Thoracic aorta (tissue), 2 donors: ENCODE measurements at regions not wholly inside any gene's neighbourhood (a gene's known extent, or its start where the extent isn't known, plus 50 kb on each side); places are given as distances from the start of the nearest gene placed in this dataset.
"Not testable (repeated sequence)": the region's sequence is repeated elsewhere in the genome, so short reads cannot be mapped to it uniquely, and the experiment has no call there.

Experiments used
- ATAC-seq: fragments of 150-250 bp; one replicate; pipeline ENCODE4 v1.8.0; 2017; ENCODE audit warnings: low read depth; ENCODE audit not compliant: insufficient number of reproducible peaks, low FRiP score
- DNase-seq: peaks from one replicate; pipeline ENCODE4 v3.0.0-alpha.2; 2020; ENCODE audit warnings: low spot score
- H3K27ac ChIP-seq, 2 donors: fragments of 200-600 bp; sonication (generic); 1 replicate in 1 of 2; 2 replicates in 1 of 2; pipeline ENCODE4 v1.5.1; 2016; ENCODE audit warnings: mild to moderate bottlenecking in 2 of 2, moderate library complexity in 2 of 2
- H3K27me3 ChIP-seq: fragments of 200-600 bp; sonication (generic); replicated peaks from 2 replicates; pipeline ENCODE4 v1.6.0; 2016; ENCODE audit warnings: mild to moderate bottlenecking; ENCODE audit not compliant: insufficient read depth
- H3K36me3 ChIP-seq: fragments of 200-600 bp; sonication (generic); one replicate; pipeline ENCODE4 v1.5.1; 2016
- H3K4me1 ChIP-seq, 2 donors: fragments of 200-600 bp; sonication (generic); 1 replicate in 1 of 2; 2 replicates in 1 of 2; pipeline versions ENCODE4 v1.5.1 to v1.6.0; 2016; ENCODE audit warnings: low read depth in 2 of 2, mild to moderate bottlenecking in 1 of 2; ENCODE audit not compliant: control insufficient read depth in 1 of 2
- H3K4me3 ChIP-seq: fragments of 200-600 bp; sonication (generic); 2 replicates; pipeline ENCODE4 v1.5.1; 2016; ENCODE audit warnings: mild to moderate bottlenecking
- H3K9me3 ChIP-seq: fragments of 200-600 bp; sonication (generic); 2 replicates; pipeline ENCODE4 v1.5.1; 2016
- CTCF ChIP-seq: fragments of 200-600 bp; sonication (generic); IDR thresholded peaks from one replicate; pipeline ENCODE4 v1.5.1; 2019; ENCODE audit warnings: antibody characterized with exemption

- Histone ChIP-seq H3K27ac (no peak overlapping the region), H3K36me3 (no peaks in the 10 kb centered on the region), H3K9me3 (no peaks in the 10 kb centered on the region), H3K27me3 (no peaks in the 10 kb centered on the region), H3K4me1 (peaks cover 12% of the 10 kb centered on the region in 2 donors), H3K4me3 (peak overlapping the region; percentile 20)
- TF ChIP-seq CTCF, result no peak
- DNase-seq (no peak), ATAC-seq (no peak)
Measured at GRCh38 chr3:194189243-194189791, 53.4 kb downstream of the HES1 start.

GRCh38 chr3:194191850-194192249 is 55.9 kb downstream of the HES1 start:
- not testable (repeated sequence) for H3K36me3 ChIP-seq, ATAC-seq, H3K4me3 ChIP-seq, H3K27me3 ChIP-seq, H3K9me3 ChIP-seq, DNase-seq, H3K27ac ChIP-seq
- H3K4me1 ChIP-seq, result peaks cover 12% of the 10 kb centered on the region in 2 donors

DNA sequence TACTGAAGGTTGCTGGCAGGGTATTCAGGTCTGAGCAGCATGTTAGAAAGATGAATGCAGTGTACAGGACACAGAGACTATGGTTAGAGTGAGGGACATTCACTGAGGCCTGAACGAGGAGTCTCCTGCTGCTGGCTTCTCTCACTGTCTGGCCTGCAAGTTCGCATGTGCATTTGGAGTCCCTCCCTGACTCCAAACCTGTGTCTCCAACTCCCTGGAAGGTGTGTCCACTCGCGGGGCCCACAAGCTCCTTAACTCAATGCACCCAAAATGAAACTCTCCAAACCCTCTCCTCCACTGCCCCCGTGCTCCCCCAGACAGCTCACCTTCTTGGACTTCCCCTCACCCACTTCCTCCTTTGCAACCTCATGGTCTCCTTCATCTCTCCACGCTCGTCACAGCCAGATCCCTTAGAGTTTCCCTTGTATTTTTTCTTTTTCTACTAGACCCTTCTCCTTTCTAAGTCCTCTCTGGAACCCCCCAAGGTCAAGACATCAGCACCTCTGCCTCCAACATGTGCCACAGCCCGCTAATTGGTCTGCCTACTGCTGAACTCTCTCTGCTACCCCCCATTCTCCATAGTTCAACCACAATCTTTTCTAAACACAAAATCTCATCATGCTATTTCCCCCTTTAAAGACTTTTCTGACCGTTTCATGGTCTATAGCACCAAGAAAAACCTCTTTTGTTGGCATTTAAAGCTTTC is 58.3 kb downstream of the HES1 start:
- no peak for DNase-seq
- no peaks in the 10 kb centered on the region for H3K36me3 ChIP-seq
- ATAC-seq, result no peak
- H3K27me3 ChIP-seq, result no peaks in the 10 kb centered on the region
- no peak overlapping the region for H3K4me3 ChIP-seq
- TF ChIP-seq CTCF, result no peak
- no peak overlapping the region for H3K27ac ChIP-seq
- peaks cover 5% of the 10 kb centered on the region in 2 donors for H3K4me1 ChIP-seq
- no peaks in the 10 kb centered on the region for H3K9me3 ChIP-seq

DNA sequence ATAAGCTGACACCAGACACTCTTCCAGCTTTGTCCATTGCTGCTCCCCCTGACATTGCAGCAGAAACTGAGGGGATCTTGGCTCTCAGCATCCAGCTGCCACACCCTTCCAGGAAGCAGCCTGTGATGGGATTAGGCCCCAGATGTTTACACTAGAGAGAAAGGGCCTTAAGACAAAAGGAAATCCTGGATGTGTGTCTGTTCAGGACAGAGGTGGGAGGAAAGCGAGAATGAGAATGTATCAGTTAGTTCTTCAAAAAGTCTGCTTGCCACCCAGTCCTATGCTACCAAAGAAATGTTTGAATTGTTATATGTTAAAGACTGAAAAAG is 58.8 kb downstream of the HES1 start:
- peaks cover 0 to under 1% of the 10 kb centered on the region in 2 donors for H3K4me1 ChIP-seq
- no peaks in the 10 kb centered on the region for H3K9me3 ChIP-seq
- ATAC-seq (no peak), DNase-seq (no peak)
- H3K36me3 ChIP-seq, result no peaks in the 10 kb centered on the region
- no peak for TF ChIP-seq CTCF
- H3K4me3 ChIP-seq, result no peak overlapping the region
- no peaks in the 10 kb centered on the region for H3K27me3 ChIP-seq
- H3K27ac ChIP-seq, result no peak overlapping the region

GRCh38 chr3:194195611-194196010 is 59.7 kb downstream of the HES1 start:
- Histone ChIP-seq H3K27ac (no peak overlapping the region), H3K27me3 (no peaks in the 10 kb centered on the region), H3K36me3 (no peaks in the 10 kb centered on the region), H3K9me3 (no peaks in the 10 kb centered on the region), H3K4me1 (peaks cover 0 to under 1% of the 10 kb centered on the region in 2 donors), H3K4me3 (no peak overlapping the region)
- no peak for DNase-seq
- ATAC-seq, result no peak
- no peak for TF ChIP-seq CTCF

- Histone ChIP-seq H3K27ac (no peak overlapping the region), H3K36me3 (no peaks in the 10 kb centered on the region), H3K4me1 (peaks cover 0 to 5% of the 10 kb centered on the region in 2 donors), H3K4me3 (no peak overlapping the region), H3K9me3 (no peaks in the 10 kb centered on the region), H3K27me3 (no peaks in the 10 kb centered on the region)
- DNase-seq (no peak), ATAC-seq (no peak)
- no peak for TF ChIP-seq CTCF
Measured at GRCh38 chr3:194196876-194197275, 60.9 kb downstream of the HES1 start.
